AG04449 (cell line): ENCODE measurements at regions not wholly inside any gene's neighbourhood (a gene's known extent, or its start where the extent isn't known, plus 50 kb on each side); places are given as distances from the start of the nearest gene placed in this dataset.

Experiments
- CTCF ChIA-PET: fragments of 350-600 bp; formaldehyde crosslinking; extraction: SDS; loops from one replicate; lab custom pipeline; 2021; ENCODE audit warnings: antibody characterized with exemption; lab: Yijun Ruan, JAX
- POLR2A ChIA-PET: fragments of 400-600, 350-600 bp; formaldehyde crosslinking; extraction: SDS; loops from one replicate; lab custom pipeline; 2020; ENCODE audit warnings: antibody characterized with exemption, inconsistent platforms; lab: Yijun Ruan, JAX
- DNase-seq: peaks from one replicate; pipeline ENCODE4 v3.0.0-alpha.2; 2010; ENCODE audit warnings: low read depth, low spot score
- H3K4me3 ChIP-seq: 2 replicates; pipeline ENCODE4 v1.5.1; 2011; ENCODE audit warnings: low read depth, mild to moderate bottlenecking, control low read depth, low read length
- CTCF ChIP-seq: IDR thresholded peaks from one replicate; pipeline ENCODE4 v1.5.1; 2011; ENCODE audit warnings: mild to moderate bottlenecking, moderate library complexity, low read length, control low read depth, inconsistent platforms; ENCODE audit not compliant: insufficient read depth; ENCODE audit errors: missing control alignments

DNA sequence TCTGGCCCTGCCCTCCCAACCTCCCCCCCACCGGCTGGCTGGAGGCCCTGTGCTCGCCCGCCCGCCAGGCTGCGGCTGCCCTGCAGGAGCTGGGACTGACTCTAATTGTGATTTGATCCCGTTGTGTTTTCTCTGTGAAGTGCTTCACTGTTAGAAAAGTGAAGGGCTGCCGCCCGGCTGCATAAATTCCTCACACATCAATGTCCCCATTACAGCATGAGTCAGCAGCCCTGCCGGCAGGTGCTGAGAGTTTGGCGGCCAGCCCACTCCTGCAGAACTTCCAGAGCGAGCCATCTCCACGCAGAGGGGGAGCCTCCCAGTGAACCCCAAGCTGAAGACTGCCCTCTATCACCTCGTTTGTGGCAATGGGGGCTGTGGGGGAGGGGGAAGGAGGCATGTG is 137.9 kb downstream of the DLL1 start:
- no peak overlapping the region for H3K4me3 ChIP-seq
- ChIA-PET CTCF (no interaction called here), POLR2A (no interaction called here)
- no peak for DNase-seq
- no peak for TF ChIP-seq CTCF

GRCh38 chr6:170152124-170152926 is 138.6 kb downstream of the DLL1 start:
- CTCF ChIA-PET = no interaction called here
- no peak for TF ChIP-seq CTCF
- H3K4me3 ChIP-seq = no peak overlapping the region
- no peak for DNase-seq
- POLR2A ChIA-PET = no interaction called here

DNA sequence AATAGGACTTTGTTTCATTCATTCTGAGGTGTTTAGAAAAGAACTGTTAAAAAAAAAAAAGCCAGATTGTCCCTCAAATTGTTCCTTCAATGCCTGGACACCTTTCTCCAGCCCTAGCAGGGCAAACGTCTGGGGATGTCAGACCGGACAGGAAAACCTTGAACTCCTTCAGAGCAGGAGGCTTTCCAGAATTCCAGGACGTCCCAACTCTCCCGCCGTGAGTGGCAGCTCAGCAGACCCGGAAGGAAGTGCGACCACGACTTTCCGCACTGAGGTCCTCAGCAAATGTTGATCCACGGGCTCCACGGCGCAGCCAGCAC is 139.1 kb downstream of the DLL1 start:
- no peak for TF ChIP-seq CTCF
- ChIA-PET POLR2A (no interaction called here), CTCF (no interaction called here)
- no peak overlapping the region for H3K4me3 ChIP-seq
- DNase-seq = no peak

GRCh38 chr6:170151321-170151771 is 139.5 kb downstream of the DLL1 start:
- ChIA-PET CTCF (no interaction called here), POLR2A (no interaction called here)
- H3K4me3 ChIP-seq = no peak overlapping the region
- no peak for DNase-seq
- no peak for TF ChIP-seq CTCF

DNA sequence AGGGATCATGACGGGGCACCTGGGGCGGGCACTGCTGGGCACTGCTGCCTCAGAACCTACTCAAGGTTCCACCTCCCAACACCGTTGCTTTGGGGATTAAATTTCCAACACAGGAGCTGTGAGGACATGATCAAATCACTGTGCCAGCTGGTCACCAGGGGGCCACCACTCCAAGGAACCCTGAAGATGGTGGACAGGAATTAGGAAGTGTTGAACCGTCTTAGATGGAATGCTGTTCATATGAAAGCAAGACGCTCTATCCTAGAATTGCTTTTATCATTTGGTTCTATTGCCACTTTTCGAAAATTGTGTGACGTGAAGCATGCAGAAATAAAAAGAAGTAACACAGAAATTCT is 140.3 kb downstream of the DLL1 start:
- CTCF ChIA-PET = no interaction called here
- no peak for DNase-seq

More for the DNA sequence above, 140.3 kb downstream of the DLL1 start:
- no peak overlapping the region for H3K4me3 ChIP-seq
- TF ChIP-seq CTCF = no peak
- POLR2A ChIA-PET = no interaction called here
